PC-9 (cell line): ENCODE measurements at regions not wholly inside any gene's neighbourhood (a gene's known extent, or its start where the extent isn't known, plus 50 kb on each side); places are given as distances from the start of the nearest gene placed in this dataset.

Experiments used
- BruUV-seq: library from RNA; stranded (reverse); fragments of 400-500 nt; replicated peaks from 2 replicates; lab custom pipeline; 2021; lab: Mats Ljungman, UMichigan
- CTCF ChIA-PET: fragments of 300-600 bp; sonication (Branson Sonifier 250); formaldehyde crosslinking; loops from one replicate; lab custom pipeline; 2022; ENCODE audit warnings: antibody characterized with exemption; lab: Charles Lee
- POLR2A ChIA-PET: fragments of 300-600 bp; sonication (Branson Sonifier 250); formaldehyde crosslinking; loops from one replicate; lab custom pipeline; 2022; ENCODE audit warnings: antibody characterized with exemption; ENCODE audit not compliant: unreplicated experiment; lab: Charles Lee
- DNase-seq, 2 experiments: peaks; one replicate each; pipeline versions ENCODE4 v3.0.0 to v3.0.0-alpha.2; 2015 to 2022; ENCODE audit warnings: mixed read lengths in 1 of 2
- H2AFZ ChIP-seq: fragments of 200-600 bp; sonication (generic); 2 replicates; pipeline ENCODE4 v1.8.1; 2017; ENCODE audit warnings: antibody characterized with exemption
- H3F3A ChIP-seq: fragments of 200-600 bp; sonication (generic); 2 replicates; pipeline ENCODE4 v1.8.1; 2017; ENCODE audit warnings: antibody characterized with exemption, mild to moderate bottlenecking, low read depth; ENCODE audit not compliant: insufficient read depth
- H3K27ac ChIP-seq: fragments of 200-600 bp; sonication (generic); 2 replicates; pipeline ENCODE4 v1.6.1; 2016; ENCODE audit warnings: mixed run types
- H3K27me3 ChIP-seq: fragments of 200-600 bp; sonication (generic); 2 replicates; pipeline ENCODE4 v1.6.1; 2016; ENCODE audit warnings: low read depth, mixed run types; ENCODE audit not compliant: insufficient read depth
- H3K36me3 ChIP-seq: fragments of 200-600 bp; sonication (generic); 2 replicates; pipeline ENCODE4 v1.6.1; 2016; ENCODE audit warnings: low read depth, mixed run types
- H3K4me1 ChIP-seq: fragments of 200-600 bp; sonication (generic); replicated peaks from 2 replicates; pipeline ENCODE4 v1.6.1; 2016; ENCODE audit warnings: mixed run types; ENCODE audit not compliant: insufficient read depth
- H3K4me2 ChIP-seq: fragments of 200-600 bp; sonication (generic); 2 replicates; pipeline ENCODE4 v1.6.1; 2017; ENCODE audit warnings: mixed run types
- H3K4me3 ChIP-seq: fragments of 200-600 bp; sonication (generic); 2 replicates; pipeline ENCODE4 v1.6.1; 2016; ENCODE audit warnings: mixed run types
- H3K79me2 ChIP-seq: fragments of 200-600 bp; sonication (generic); 2 replicates; pipeline ENCODE4 v1.6.1; 2017; ENCODE audit warnings: low read depth, mixed run types
- H3K9me2 ChIP-seq: fragments of 200-600 bp; sonication (generic); 2 replicates; pipeline ENCODE4 v1.8.1; 2017; ENCODE audit warnings: mild to moderate bottlenecking; ENCODE audit not compliant: insufficient read depth
- H3K9me3 ChIP-seq: fragments of 200-600 bp; sonication (generic); 2 replicates; pipeline ENCODE4 v1.8.1; 2016; ENCODE audit warnings: low read depth; ENCODE audit not compliant: insufficient read depth
- H4K20me1 ChIP-seq: fragments of 200-600 bp; sonication (generic); 2 replicates; pipeline ENCODE4 v1.8.1; 2017; ENCODE audit not compliant: insufficient read depth
- EZH2 ChIP-seq: fragments of 200-600 bp; sonication (generic); IDR thresholded peaks from 2 replicates; pipeline ENCODE4 v1.8.0; 2017; ENCODE audit warnings: antibody characterized with exemption, low read depth
- intact Hi-C: fragments of 100-400 bp; cut with micrococcal nuclease; formaldehyde crosslinking; loops from one replicate; pipeline ENCODE4 v1.10.0; 2022; ENCODE audit not compliant: unreplicated experiment
- TF ChIP-seq, protein P1 (sequence below): fragments of 200-600 bp; sonication (generic); conservative IDR thresholded peaks from 2 replicates; pipeline ENCODE4 v1.6.1; 2017; ENCODE audit warnings: mixed run types, antibody characterized with exemption, mild to moderate bottlenecking, moderate library complexity

- Histone ChIP-seq H3K4me3 (no peak overlapping the region), H3K27ac (no peak overlapping the region), H3K9me3 (no peaks in the 10 kb centered on the region), H2AFZ (no peak overlapping the region), H3K27me3 (no peaks in the 10 kb centered on the region), H3K4me2 (no peak overlapping the region), H4K20me1 (no peaks in the 10 kb centered on the region), H3K4me1 (0 out of 2 replicates have a peak, but pooled peaks cover 9% of the 10 kb centered on the region), H3F3A (no peaks in the 10 kb centered on the region), H3K79me2 (no peaks in the 10 kb centered on the region), H3K36me3 (no peaks in the 10 kb centered on the region), H3K9me2 (no peaks in the 10 kb centered on the region)
- CTCF ChIA-PET: interaction anchor here (0.6 kb wide), 1 partner anchor 415 kb away, joined by 11 read pairs; no protein-coding TSS in a partner anchor
- intact Hi-C loops: no loop called here
- TF ChIP-seq EZH2: no peak
- TF ChIP-seq, protein P1, sequence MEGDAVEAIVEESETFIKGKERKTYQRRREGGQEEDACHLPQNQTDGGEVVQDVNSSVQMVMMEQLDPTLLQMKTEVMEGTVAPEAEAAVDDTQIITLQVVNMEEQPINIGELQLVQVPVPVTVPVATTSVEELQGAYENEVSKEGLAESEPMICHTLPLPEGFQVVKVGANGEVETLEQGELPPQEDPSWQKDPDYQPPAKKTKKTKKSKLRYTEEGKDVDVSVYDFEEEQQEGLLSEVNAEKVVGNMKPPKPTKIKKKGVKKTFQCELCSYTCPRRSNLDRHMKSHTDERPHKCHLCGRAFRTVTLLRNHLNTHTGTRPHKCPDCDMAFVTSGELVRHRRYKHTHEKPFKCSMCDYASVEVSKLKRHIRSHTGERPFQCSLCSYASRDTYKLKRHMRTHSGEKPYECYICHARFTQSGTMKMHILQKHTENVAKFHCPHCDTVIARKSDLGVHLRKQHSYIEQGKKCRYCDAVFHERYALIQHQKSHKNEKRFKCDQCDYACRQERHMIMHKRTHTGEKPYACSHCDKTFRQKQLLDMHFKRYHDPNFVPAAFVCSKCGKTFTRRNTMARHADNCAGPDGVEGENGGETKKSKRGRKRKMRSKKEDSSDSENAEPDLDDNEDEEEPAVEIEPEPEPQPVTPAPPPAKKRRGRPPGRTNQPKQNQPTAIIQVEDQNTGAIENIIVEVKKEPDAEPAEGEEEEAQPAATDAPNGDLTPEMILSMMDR: no peak
- no peak for DNase-seq
- BruUV-seq: no TSS peak
- POLR2A ChIA-PET: no interaction called here
Measured at GRCh38 chr6:4588581-4588980, 187.6 kb upstream of the CDYL start.

- intact Hi-C loops: no loop called here
- H3F3A ChIP-seq: no peaks in the 10 kb centered on the region
Measured at GRCh38 chr6:4588163-4588562, 188.0 kb upstream of the CDYL start.

DNA sequence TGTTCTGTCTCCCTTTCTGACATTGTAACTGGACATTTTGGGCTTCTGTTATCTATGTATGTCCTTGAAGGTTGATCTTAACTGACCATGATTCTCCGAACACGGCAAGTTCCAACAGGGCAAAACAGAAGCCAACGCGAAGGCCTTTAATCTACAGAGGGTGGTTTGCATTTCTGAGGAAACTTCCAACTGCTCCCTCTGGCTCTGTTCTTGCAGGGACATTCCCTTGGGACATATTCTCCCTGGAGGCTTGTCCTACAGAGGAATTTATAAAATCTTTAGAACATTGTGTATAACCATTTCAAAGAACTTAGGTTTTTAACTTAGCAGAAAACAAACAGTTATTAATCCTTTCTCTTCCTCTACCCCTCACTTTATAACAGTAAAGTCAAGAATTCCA, 189.0 kb upstream of the CDYL start:
- POLR2A ChIA-PET: no interaction called here
- intact Hi-C loops: no loop called here
- Histone ChIP-seq H3K27me3 (no peaks in the 10 kb centered on the region), H2AFZ (no peak overlapping the region), H3K4me1 (peaks cover 22% of the 10 kb centered on the region), H3F3A (no peaks in the 10 kb centered on the region), H3K79me2 (no peaks in the 10 kb centered on the region), H3K36me3 (no peaks in the 10 kb centered on the region), H3K4me2 (no peak overlapping the region), H3K9me2 (no peaks in the 10 kb centered on the region), H3K4me3 (no peak overlapping the region), H4K20me1 (no peaks in the 10 kb centered on the region), H3K27ac (no peak overlapping the region), H3K9me3 (no peaks in the 10 kb centered on the region)
- no peak for TF ChIP-seq EZH2
- TF ChIP-seq, protein P1: no peak
- no TSS peak for BruUV-seq
- CTCF ChIA-PET: no interaction called here
- no peak for DNase-seq

More at GRCh38 chr6:4588163-4588562, 188.0 kb upstream of the CDYL start:
- H3K36me3 ChIP-seq: no peaks in the 10 kb centered on the region
- no TSS peak for BruUV-seq
- no peaks in the 10 kb centered on the region for H4K20me1 ChIP-seq
- H3K79me2 ChIP-seq: no peaks in the 10 kb centered on the region
- CTCF ChIA-PET: interaction anchor here (0.6 kb wide), 1 partner anchor 415 kb away, joined by 11 read pairs; no protein-coding TSS in a partner anchor
- no peak overlapping the region for H2AFZ ChIP-seq
- no peaks in the 10 kb centered on the region for H3K9me3 ChIP-seq
- POLR2A ChIA-PET: no interaction called here
- H3K9me2 ChIP-seq: no peaks in the 10 kb centered on the region
- no peak overlapping the region for H3K4me2 ChIP-seq
- H3K4me3 ChIP-seq: no peak overlapping the region
- H3K27me3 ChIP-seq: no peaks in the 10 kb centered on the region
- TF ChIP-seq EZH2: no peak
- TF ChIP-seq, protein P1: no peak
- no peak overlapping the region for H3K27ac ChIP-seq
- DNase-seq: no peak
- peaks cover 12% of the 10 kb centered on the region for H3K4me1 ChIP-seq
